ENCODE measurements at regions not wholly inside any gene's neighbourhood (a gene's known extent, or its start where the extent isn't known, plus 50 kb on each side); places are given as distances from the start of the nearest gene placed in this dataset.
A peak's percentile ranks its signal among the peaks of the same experiment; 100 is the strongest.
"Not testable (repeated sequence)": the region's sequence is repeated elsewhere in the genome, so short reads cannot be mapped to it uniquely, and the experiment has no call there.

DNA sequence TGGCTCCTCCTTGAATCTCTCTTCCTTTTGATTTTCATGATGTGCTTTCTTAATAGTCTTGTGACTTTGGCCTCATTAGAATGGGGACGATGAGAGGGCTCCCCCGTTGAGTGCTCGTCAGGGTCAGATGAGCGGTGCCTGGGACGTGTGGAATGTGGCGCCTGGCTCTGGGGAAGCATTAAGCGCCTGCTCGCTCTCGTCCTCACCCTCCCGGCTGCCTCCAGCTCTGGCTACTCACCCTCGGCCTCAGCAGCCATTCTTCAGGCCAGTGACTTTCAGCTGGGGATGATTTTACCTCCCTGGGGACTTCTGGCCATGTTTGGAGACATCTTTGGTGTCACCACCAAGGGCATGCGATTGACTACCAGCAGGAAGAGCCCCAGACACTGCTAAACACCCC lies 69.7 kb downstream of the RPS6KA4 start:
- no peak for FAIRE-seq

DNA sequence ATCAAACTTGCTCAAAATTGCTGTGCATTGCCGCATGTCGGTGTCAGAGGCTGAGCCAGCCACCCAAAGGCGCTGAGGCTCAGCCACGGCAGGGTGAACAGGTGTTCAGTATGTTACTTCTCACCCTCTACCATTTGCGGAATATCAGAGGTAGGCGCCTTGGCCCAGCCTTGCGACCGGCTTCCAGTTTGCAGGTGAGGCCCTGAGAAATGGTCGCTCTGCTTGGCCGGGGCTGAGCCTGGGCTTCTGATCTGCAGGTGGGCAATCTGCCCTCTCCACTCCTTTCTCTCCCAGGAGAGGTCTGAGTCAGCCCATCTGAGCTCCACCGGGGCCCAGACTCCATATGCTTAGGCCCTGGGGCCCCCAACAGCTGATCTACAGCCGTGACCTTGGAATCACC lies 71.0 kb downstream of the RPS6KA4 start:
- no peak for FAIRE-seq

DNA sequence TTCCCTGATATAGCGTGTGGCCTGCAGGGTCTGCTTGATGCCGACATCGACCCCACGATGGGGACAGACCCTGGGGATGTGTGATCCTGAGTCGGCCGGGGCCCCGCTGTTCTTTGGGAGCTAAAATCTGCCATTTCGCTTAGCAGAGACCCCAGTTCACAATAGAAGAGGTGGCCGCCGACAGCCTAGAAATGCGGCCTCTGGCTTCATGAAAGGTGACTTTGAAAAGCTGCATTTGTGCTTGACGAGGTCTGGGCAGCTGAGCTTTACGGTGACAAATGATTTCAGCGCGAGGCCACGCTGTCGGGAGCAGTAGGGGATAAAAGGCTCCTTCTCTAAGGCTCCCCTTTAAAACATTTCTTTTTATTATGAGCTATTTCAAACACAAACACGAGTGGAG lies 71.7 kb downstream of the RPS6KA4 start:
- no peak for FAIRE-seq

DNA sequence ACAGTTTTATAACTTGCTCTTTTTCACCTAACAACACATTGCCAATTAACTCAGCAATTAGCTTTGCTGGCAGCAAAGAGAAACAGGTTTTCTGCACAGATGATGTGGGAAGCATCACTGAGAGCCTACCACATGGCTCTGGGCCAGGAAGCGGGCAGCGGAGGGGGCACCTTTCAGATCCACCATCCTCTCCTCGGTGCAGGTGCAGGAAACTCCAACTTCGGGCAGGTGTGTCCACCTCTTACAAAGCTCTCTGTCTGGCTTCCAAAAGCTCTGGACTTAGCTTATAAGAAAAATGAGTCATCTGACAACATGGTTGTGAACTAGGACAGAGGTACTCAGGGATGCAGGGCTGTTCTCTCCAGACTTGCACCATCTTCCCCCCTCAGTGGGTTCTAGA lies 77.0 kb downstream of the RPS6KA4 start:
- FAIRE-seq, result no peak

DNA sequence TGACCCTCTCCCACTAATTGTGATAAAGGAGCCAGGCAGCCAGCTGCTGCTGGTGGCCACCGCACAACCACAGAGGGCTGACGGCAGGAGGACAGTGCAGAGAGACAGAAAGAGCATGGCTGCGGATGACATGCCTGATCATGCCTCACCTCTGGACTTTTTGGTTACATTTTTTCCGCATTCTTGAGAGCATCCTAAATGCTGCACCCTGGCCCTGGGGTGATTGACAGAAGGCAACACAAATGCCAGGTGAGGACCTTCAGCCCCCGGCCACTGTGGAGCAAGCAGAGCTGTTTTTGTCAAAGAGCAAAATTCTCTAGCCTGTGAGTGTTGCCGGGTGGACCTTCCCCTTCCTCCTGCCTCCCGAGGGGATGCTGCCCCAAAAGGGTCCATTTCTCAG lies 78.5 kb downstream of the RPS6KA4 start:
- no peak for FAIRE-seq

DNA sequence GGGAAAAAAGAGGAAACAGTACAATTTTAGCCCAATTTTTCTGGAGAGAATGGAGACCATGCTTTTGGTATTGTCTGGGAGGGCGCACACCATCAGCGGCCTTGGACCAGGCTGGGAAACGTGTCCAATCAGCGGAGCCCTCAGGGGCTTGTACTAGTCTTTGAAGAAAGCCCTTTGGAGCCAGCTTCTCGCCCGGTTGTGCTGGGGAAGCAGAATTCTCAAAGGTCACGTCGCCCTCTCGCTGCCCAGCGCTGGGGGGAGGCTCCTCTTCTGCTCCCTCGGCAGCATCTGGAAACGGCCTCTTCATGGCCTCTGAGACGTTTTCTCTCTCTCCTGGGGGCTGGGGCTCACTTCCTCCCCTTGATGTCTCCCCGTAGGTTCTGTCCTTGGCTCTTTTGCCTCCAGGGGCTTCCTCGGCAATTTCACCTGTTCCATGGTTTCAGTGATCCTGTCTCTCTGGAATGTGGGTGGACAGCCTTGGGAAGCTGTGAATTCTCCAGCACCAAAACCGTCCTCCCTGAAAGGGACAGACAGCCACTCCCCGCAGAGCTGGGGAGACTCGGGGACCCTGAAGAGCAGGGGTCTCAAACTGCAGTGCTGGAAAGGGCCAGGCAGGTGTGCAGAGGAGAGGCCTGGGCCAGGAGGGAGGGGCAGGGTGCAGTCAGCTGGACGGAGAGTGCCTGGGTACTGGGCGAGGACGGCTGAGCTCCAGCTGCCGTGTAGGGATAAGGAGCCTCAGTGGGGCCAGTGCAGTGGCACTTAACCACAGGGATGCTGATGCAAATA lies 80.2 kb downstream of the RPS6KA4 start:
- no peak for FAIRE-seq

DNA sequence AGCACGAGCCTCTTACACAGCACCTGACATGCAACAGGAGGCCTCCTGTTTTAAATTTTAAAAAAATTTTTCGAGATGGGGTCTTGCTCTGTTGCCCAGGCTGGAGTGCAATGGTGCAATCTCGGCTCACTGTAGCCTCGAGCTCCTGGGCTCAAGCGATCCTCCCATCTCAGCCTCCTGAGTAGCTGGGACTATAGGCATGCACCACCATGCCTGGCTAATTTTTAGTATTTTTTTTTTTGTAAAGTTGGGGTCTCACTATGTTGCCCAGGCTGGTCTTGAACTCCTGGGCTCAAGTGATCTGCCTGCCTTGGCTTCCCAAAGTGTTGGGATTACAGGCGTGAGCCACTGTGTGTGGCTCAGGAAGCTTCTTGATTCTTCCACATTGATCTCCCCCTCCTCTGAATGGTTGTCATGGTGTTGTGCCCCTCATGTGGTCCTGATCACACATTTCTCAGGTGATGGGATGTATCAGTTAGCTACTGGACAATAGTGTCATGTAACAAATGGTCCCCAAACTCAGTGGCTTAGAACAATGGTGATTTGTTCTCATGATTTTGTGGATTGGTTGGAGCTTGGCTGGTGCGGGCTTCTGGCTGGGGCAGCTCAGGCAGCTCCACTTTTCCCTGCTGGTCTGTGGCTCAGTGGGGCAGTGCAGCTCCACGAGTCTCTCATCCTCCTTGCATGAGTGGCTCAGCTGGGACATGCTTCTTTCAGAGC lies 81.0 kb downstream of the RPS6KA4 start:
- not testable (repeated sequence) for FAIRE-seq

DNA sequence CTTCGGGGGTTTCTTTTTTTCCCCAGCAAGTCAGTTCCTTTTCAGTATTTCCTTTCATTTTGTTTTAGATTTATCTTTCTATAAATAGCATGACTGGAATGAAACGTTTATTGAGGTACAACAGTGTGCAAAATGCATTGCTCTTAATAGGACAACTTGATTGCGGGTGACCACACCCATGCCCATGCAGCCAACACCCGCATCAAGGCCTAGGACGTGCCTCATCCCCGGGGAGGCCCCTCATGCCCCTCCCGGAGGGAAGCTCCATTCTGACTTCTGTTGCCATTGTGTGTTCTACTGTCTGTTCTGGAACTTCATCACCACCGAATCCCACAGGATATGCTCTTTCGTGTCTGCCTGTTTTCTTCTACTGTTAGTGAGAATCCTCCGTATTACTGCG lies 82.2 kb downstream of the RPS6KA4 start:
- FAIRE-seq, result no peak

DNA sequence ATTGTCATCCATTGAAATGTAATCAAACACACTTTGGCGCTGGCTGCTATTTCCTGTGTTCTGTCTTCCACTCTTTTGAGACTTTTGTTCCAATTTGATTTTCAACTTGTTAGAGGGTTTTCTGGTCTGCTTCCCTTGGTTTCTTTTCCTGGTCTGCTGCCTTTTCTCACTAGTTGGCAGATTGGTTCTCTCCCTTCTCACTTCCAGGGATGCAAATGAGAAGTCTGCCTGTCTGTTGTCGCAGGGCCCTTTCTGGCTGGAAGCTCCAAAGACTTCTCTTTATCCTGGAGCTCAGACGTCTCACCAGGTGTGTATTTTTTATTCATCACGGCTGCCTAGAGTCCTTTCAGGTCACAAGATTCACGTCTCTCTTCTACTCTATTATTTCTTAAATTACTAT lies 84.0 kb downstream of the RPS6KA4 start:
- FAIRE-seq, result no peak

DNA sequence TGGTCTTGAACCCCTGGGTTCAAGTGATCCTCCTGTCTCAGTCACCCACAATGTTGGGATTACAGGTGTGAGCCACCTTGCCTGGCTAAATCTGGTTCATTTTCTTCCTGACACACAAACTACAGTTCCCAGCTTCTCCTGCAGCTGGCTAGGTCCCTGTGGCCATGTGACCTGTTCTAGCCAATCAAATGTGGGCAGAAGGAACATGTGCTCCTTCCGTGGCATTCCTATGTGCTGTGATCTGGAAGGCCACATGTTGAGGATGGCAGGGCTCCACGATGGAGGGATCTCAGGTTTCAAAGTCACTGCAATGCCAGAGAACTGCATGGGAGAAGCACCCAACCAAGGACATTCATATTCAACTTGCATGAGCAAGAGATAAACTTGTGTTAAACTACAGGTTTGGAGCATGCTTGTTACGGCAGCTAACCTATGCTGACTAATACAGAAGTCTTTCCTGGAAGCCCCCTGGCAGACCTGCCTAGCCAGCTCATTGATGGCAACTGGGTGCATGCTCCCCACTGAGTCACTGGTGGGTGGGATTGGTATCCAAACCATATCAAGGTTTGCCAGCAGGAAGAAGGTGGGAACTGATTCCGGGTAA lies 86.0 kb downstream of the RPS6KA4 start:
- FAIRE-seq, result no peak

DNA sequence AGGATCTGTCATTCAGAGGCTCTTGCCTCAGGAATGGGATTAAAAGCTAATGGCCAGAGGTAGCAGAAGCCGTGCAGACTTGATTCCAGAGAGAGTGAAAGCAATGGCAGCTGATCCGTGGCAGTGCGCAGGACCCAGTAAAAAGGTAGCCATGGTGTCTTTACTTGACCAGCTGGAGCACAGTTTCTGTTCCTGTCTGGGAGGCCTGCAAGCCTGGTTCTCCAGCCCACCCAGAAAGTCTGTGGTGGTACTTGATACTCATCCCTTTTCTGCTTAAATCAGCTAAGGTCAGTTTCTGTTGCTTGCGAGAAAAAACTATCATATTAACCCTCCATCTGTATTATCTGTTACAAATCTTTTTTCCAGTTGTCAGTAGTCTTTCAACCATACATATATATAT lies 86.7 kb downstream of the RPS6KA4 start:
- no peak for FAIRE-seq

DNA sequence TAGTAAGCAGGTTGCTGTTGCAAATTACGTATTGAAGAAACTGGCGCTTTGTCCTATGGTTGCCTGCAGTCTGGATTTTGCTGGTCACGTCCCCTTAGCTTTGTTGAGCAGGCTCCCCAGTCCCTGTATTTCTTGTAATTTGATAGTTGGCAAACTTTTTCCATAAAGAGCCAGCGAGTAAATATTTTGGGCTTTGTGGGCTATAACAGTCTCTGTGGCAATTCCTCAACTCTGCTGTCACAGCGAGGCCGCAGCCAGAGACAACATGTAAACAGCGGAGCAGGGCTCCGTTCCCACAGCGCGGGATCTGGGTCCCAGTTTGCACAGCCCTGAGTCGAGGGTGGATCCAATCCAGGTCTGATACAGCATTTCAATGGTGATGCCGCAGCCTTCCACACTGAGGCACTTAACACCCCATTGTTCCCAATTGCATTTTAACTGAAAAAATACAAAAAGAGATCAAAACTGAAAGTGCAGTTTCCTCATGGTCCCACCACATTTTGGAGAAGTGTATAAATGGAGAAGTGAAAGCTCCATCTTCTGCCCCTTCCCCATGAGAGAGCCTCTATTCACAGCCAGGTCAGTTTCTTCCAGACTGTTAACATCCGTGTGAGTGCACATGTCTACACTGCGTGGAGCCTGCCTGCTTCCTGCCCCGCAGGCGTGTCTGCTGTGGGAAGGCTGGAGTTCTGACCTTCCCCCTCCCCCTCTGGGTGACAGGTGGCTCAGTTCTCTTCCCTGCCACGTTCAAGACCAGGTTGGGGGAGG lies 89.1 kb downstream of the RPS6KA4 start:
- FAIRE-seq, result no peak

DNA sequence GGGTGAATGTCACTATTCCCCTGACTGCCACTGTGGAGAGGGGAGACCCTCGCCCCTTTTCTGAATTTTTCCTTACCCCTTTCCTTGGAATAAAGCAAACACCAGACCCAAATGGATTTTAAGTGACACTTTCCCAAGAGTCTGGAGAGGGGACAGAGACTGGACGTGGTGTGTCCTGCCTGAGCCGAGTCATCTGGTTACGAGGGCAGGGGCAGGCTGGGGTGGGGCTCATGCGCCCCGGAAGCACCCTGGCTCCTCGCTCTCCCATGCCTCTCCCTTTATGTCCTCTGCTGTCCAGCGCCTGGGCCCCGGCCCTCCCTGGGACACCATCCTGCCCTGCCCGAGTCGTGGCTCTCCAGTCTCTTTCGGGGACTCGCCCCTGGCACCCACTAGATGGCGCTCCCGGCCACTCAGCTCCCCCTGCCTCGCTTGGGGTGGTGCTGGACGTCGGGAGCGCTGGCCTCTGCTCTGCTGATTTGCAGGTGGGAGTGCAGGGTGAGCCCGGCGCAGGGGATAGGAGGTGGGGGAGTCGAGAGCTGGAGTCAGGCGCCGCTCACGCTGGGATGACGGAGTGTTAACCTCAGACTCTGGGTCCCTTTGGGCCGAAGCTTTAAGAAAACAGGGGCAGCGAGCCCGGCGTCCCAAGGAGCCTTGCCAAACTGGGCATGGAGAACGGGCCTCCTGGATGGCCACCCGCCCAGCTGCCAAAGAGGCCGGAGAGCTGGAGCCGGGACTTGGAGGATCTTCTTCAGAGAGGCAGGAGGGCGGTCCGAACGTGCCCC lies 89.8 kb downstream of the RPS6KA4 start:
- no peak for FAIRE-seq

DNA sequence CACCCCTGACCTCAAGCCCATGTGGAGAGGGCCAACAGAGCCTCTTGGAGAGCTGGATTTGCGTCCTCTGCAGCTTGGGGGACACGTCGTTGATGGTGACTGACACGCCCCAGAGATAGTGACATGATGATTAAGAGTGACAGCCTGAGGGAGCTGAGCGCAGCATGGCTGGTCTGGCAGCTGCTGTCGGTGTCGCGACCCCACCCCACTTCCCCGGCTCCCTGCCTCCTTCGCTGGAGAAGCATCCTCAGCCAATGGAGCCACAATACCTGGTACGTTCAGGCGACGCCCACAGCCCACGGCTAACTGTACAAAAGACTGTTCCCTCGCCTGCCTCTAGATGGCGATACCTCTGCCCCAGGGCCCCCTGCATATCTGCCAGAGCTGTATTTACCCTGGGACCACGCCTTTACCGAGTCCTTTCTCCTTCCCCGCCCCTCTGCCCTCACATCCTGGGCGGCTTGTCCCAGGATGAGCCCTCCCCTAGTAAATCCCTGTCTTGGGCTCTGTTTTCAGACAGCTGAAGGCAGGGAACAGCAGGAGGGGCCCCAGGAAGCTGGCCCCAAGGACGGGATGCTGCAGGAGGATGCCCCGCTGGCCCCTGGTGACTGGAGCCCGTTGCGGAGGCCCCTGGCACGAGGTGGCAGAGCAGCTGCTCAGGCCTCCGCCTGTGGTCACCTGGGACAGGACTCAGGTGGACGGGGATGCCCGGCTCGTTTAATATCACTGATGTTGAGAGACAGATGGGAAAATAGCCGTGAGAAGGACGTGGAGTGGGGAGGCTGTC lies 90.6 kb downstream of the RPS6KA4 start:
- FAIRE-seq, result peak; percentile 48

DNA sequence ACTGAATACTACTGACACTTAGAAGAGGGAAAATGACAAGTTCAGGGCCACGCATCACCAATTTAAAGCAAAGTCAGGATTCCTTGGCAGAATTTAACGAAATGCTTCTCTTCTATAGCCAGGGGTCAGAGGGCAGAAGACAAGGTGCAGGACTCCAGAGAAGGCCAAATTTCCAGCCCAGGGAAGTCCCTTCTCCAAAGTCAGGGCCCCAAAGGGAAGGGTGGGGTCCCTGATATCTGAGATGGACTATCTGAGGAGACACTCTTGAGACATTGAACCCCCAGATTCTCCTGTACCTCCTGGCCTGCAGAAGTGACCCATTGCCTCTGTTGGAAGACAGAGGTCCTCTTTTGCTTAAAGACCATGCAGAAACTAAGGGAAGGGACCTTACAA lies 91.2 kb downstream of the RPS6KA4 start:
- no peak for FAIRE-seq

DNA sequence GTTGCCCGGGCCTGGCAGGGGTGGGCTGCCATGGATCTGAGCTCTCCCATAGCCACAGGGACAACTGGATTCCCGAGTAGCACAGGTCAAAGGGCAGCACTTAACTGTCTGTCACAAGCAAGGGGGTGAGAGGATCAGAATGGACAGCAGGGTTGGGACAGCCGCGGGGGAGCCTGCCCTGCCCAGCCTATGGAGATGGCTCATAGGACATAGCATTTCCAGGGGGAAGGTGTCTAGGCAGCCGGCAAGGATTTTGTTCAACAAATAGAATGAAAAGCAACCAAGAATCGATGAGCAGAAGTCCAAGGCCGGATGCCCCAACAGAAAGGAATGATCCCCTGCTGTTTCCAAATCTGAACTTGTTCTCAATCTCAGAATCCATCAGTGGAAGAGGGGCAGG lies 92.9 kb downstream of the RPS6KA4 start:
- no peak for FAIRE-seq

DNA sequence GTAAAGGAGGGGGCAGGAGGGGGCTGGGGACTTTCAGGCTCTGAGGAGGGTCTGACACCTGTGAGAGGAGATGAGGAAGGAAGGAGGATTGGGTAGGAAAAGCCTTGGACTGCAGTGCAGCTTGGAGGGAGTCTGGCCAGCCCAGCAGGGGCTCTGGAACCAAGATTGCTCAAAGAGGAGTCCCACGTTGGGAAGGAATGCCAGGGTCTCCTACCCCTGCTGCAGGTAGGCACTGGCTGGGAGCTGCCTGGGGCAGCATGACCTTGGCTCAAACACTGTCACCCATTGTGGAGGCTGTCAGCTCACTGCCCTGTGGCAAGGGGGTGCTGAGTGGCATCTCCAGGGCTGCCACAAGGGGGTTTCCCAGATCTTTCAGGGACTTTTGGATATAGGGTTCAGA lies 94.5 kb downstream of the RPS6KA4 start:
- no peak for FAIRE-seq

DNA sequence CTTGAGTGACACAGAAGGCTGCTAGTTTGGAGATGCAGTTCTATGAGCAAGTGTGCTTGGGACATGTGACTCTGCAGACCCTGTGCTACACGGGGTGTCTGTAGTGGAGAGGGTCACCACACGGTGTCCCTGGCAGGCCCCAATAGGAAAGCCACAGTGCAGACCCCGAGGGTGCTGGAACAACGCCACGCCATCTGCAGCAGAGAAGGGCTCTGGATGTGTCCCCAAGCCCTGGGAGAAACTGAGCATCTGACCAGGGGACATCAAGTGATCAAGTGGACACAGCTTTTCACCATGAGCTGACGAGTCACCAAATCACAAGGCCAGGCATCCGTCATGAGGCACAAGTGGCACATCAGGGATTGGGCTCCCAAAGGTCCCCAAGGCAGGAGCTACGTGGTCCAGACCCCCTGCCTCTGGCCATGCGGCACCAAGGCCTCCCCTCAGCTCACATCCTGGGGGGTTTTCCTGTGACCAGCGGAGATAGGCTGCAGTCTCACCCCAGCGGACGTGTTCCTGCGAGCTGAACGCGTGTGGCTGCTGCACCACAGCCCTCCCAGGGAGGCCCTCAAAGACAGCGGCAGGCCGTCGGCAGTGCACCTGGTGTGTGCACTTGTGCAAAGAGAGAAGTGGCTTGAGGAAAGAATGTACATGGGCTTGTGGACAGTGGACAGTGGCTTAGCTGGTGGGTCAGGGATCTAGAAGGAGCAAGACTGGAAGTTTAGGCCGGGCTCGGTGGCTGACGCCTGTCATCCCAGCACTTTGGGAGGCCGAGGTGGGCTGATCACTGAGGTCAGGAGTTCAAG lies 96.7 kb downstream of the RPS6KA4 start:
- no peak for FAIRE-seq

DNA sequence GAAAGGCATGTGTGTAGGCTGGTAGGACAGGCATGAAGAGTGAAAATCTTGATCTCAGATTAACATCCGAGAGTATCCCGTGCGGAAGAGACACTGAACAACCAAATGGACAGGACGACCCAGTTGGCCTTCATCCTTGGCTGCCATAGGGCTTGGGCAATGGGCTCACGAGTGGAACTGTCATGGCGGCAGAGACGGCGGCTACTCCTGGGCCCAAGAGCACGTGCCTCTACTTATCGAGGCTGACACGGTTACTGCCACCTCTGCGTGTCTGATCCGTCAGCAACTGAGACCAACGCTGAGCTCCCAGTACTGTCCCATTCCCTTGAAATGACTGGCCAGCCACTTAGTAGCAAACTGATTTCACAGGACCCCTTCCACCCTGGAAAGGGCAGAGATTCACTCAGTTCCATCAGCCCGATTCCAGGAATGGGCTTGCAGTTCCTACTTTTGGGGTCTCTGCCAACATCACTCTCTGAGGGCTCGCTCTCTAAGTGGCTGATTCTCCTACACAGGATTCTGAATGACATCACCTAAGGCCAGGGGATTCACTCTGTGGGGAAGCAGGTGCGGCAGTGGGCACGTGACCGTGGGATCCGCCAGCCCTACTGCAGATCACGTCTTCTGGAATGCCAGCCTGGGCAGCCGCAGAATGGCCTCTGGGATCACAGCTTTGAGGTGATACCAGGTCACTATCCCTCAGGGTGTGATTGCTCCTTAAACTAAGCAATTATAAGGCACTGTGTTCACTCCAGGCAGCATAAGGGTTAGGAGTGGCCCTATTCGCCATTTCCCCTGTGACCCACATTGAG lies 97.8 kb downstream of the RPS6KA4 start:
- no peak for FAIRE-seq

DNA sequence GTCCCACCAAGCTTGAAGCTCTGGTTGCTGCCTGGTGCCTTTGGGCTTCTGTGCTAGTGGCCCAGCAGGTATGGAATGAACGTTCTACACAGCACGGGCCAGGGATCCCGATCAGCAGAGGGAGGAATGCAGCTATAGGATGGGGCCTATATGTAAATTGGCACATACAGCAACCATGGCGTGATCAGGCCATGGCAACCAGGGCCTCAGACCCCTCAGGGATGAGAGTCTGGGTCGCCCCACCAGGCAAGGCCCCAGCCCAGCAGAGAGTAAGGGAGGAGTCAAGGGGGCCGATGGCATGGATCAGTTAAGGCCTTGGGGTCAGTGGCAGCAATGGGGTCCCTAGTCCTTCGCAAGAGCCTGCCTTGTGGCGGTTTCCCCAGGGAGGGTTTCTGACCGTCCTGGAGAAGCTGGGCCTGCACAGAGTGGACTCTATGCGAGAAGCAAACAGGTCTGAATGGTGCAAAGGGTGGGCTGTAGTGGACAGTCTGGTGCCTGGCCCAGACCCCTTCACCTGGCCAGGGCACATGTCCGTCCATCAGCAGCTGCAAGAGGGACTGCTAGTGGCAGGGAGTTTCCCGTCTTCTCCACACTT lies 98.2 kb upstream of the SLC22A11 start:
- no peak for FAIRE-seq
